Smooth muscle cell (in vitro differentiated cells): ENCODE measurements at regions not wholly inside any gene's neighbourhood (a gene's known extent, or its start where the extent isn't known, plus 50 kb on each side); places are given as distances from the start of the nearest gene placed in this dataset.

Experiments
- DNase-seq: peaks from one replicate; lab custom pipeline; 2025; ENCODE audit not compliant: unreplicated experiment; lab: John Stamatoyannopoulos, UW
- H2AFZ ChIP-seq: fragments of 200-600 bp; sonication (generic); 2 replicates; pipeline ENCODE4 v1.6.0; 2016; ENCODE audit warnings: antibody characterized with exemption, low read depth, mild to moderate bottlenecking
- H3F3A ChIP-seq: fragments of 200-600 bp; sonication (generic); 2 replicates; pipeline ENCODE4 v1.6.0; 2017; ENCODE audit warnings: antibody characterized with exemption, low read depth
- H3K27ac ChIP-seq: fragments of 200-600 bp; sonication (generic); 2 replicates; pipeline ENCODE4 v1.5.1; 2016; ENCODE audit warnings: low read depth, mild to moderate bottlenecking
- H3K27me3 ChIP-seq: fragments of 200-600 bp; sonication (generic); 2 replicates; pipeline ENCODE4 v1.6.1; 2016; ENCODE audit warnings: low read depth, mild to moderate bottlenecking
- H3K36me3 ChIP-seq: fragments of 200-600 bp; sonication (generic); 2 replicates; pipeline ENCODE4 v1.5.1; 2016; ENCODE audit warnings: low read depth
- H3K4me1 ChIP-seq: fragments of 200-600 bp; sonication (generic); 2 replicates; pipeline ENCODE4 v1.5.1; 2016; ENCODE audit warnings: low read depth
- H3K4me2 ChIP-seq: fragments of 200-600 bp; sonication (generic); 2 replicates; pipeline ENCODE4 v1.6.0; 2016; ENCODE audit warnings: mild to moderate bottlenecking
- H3K4me3 ChIP-seq: fragments of 200-600 bp; sonication (generic); 2 replicates; pipeline ENCODE4 v1.5.1; 2016; ENCODE audit warnings: mild to moderate bottlenecking
- H3K79me2 ChIP-seq: fragments of 200-600 bp; sonication (generic); 2 replicates; pipeline ENCODE4 v1.6.0; 2016; ENCODE audit warnings: low read depth, mild to moderate bottlenecking
- H3K9ac ChIP-seq: fragments of 200-600 bp; sonication (generic); 2 replicates; pipeline ENCODE4 v1.6.0; 2016; ENCODE audit warnings: low read depth
- H3K9me3 ChIP-seq: fragments of 200-600 bp; sonication (generic); replicated peaks from 2 replicates; pipeline ENCODE4 v1.5.1; 2016; ENCODE audit warnings: low read depth
- H4K20me1 ChIP-seq: fragments of 200-600 bp; sonication (generic); 2 replicates; pipeline ENCODE4 v1.6.0; 2016; ENCODE audit warnings: low read depth
- WGBS: methylation state at CpG from one replicate; pipeline ENCODE4 v1.1.7; 2016; ENCODE audit warnings: low lambda C conversion rate; 5-methylcytosine and 5-hydroxymethylcytosine counted together
- TF ChIP-seq, protein P1 (sequence below): fragments of 200-600 bp; sonication (generic); IDR thresholded peaks from 2 replicates; pipeline ENCODE4 v1.5.1; 2017; ENCODE audit warnings: borderline replicate concordance, mild to moderate bottlenecking, antibody characterized with exemption; ENCODE audit not compliant: insufficient read depth, poor library complexity, severe bottlenecking

DNA sequence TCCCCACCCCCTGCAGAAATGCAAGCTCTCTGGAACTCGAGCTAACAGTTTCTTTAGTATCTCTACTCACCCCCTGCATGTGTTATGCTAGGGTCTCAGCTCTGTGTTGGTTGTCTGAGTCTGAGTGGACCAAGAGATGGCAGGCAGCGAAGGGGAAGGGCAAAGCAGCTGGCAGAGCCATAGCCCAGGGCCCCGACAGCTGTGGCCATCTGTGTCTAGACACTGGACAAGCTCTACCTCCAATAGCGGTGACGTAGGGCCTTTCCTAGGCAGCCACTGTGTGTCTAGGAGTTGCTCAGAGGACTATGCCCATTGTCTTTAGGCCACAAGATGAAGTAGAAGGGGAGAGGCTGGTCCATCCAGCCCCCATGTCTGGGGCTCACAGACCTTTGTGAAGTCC is 79.2 kb downstream of the EFNB1 start:
- Histone ChIP-seq H3K4me2 (no peak overlapping the region), H4K20me1 (no peaks in the 10 kb centered on the region), H3K27ac (no peak overlapping the region), H3K27me3 (no peaks in the 10 kb centered on the region), H3K4me1 (peaks cover 9% of the 10 kb centered on the region), H3K36me3 (no peaks in the 10 kb centered on the region), H3K79me2 (no peaks in the 10 kb centered on the region), H3F3A (no peaks in the 10 kb centered on the region), H3K9me3 (no peaks in the 10 kb centered on the region), H2AFZ (no peak overlapping the region), H3K4me3 (no peak overlapping the region), H3K9ac (no peak overlapping the region)
- 65% methylated on average over 5 of the region's 5 CpGs for WGBS
- TF ChIP-seq, protein P1, sequence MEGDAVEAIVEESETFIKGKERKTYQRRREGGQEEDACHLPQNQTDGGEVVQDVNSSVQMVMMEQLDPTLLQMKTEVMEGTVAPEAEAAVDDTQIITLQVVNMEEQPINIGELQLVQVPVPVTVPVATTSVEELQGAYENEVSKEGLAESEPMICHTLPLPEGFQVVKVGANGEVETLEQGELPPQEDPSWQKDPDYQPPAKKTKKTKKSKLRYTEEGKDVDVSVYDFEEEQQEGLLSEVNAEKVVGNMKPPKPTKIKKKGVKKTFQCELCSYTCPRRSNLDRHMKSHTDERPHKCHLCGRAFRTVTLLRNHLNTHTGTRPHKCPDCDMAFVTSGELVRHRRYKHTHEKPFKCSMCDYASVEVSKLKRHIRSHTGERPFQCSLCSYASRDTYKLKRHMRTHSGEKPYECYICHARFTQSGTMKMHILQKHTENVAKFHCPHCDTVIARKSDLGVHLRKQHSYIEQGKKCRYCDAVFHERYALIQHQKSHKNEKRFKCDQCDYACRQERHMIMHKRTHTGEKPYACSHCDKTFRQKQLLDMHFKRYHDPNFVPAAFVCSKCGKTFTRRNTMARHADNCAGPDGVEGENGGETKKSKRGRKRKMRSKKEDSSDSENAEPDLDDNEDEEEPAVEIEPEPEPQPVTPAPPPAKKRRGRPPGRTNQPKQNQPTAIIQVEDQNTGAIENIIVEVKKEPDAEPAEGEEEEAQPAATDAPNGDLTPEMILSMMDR, result no peak
- DNase-seq, result no peak

DNA sequence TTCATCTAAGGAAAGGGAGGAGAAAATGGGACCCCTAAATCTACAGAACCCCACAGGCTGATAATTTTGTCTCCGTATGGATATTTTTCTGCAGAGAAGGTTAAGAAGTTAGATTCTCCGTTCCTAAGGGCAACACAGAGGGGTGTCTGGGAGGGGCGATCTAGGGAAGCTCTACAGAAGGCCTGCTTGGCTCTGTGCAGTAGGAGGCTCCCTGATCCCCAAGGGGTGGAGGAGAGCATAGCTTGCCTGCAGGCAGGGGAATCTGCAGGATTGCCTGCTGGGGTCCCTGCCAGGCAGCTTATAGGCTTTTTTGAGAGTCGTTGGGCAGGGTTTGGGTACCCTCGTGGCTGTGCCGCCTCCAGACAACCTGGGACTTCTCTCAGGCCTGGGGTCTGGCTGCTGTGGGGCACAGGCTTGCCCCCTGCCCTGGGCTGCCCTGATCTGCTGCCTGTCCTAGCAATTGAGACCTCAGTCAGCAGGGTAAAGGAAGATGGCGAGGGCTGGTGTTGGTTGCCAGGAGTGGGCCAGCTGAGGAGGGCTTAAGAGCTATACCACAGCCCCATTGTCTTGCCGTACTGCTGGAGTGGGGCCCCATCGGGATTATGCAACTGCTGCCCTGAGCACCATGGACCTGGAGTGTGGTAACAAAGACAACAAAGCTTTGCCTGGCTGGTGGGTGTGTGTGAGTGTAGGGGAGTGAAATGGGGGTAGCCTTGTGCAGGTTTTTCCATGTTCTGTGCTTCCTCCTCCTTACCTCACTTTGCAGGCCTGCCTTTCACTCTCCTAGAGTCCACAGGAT is 74.1 kb downstream of the EFNB1 start:
- Histone ChIP-seq H2AFZ (no peak overlapping the region), H3K9me3 (no peaks in the 10 kb centered on the region), H4K20me1 (no peaks in the 10 kb centered on the region), H3K9ac (no peak overlapping the region), H3K36me3 (no peaks in the 10 kb centered on the region), H3K4me1 (no peaks in the 10 kb centered on the region), H3K4me2 (no peak overlapping the region), H3K4me3 (no peak overlapping the region), H3K79me2 (no peaks in the 10 kb centered on the region), H3K27ac (no peak overlapping the region), H3K27me3 (no peaks in the 10 kb centered on the region), H3F3A (no peaks in the 10 kb centered on the region)
- DNase-seq, result no peak
- WGBS, result 70% methylated on average over 9 of the region's 9 CpGs
- TF ChIP-seq, protein P1, result no peak

DNA sequence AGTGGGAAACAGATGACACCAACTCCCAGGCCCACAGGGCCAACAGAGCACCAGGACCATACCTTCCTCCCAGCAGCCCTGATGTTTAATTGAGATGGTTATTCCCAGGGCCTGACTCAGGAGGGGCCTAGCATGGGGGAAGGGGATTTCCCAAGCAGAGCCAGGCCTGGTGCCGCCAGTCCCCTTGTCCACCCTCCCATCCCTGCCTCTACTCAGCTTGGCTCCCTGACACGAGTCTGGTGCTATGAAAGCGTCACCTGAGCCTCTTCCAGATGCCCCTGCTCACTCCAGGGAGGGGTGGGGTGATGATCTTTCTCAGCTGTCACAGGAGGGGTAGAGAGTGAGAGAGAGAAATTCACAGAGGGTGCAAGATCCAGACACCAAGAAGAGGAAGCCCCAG is 72.7 kb downstream of the EFNB1 start:
- no peak overlapping the region for H3K4me2 ChIP-seq
- no peaks in the 10 kb centered on the region for H3K9me3 ChIP-seq
- H3K27me3 ChIP-seq, result no peaks in the 10 kb centered on the region
- H3K4me3 ChIP-seq, result no peak overlapping the region
- WGBS, result 25% methylated on average over 3 of the region's 3 CpGs
- no peaks in the 10 kb centered on the region for H4K20me1 ChIP-seq
- H3K79me2 ChIP-seq, result no peaks in the 10 kb centered on the region
- H3K4me1 ChIP-seq, result no peaks in the 10 kb centered on the region
- H3F3A ChIP-seq, result no peaks in the 10 kb centered on the region
- TF ChIP-seq, protein P1, result no peak
- DNase-seq, result no peak
- no peaks in the 10 kb centered on the region for H3K36me3 ChIP-seq
- H3K27ac ChIP-seq, result no peak overlapping the region
- H3K9ac ChIP-seq, result no peak overlapping the region
- H2AFZ ChIP-seq, result no peak overlapping the region

DNA sequence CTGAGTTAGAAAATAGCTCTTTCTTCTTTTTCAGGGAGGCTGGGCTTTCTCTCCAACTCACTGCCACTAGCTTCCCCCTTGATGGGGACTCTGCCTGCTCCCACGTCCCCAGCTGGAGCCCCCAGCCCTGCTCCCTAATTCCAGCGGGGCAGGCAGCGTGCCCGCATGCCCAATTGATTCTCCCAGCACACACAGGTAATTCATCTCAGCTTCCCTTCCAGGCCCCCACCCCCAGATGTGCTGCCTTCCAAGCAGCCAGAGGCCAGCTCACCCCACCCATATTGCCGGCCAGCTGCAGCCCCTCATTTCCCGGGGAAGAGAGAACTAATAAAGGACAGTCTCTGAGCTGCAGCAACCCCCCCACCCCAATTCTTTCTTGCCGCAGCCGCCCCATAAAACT is 69.8 kb downstream of the EFNB1 start:
- H3K4me3 ChIP-seq, result no peak overlapping the region
- H3K27me3 ChIP-seq, result no peaks in the 10 kb centered on the region
- H3K79me2 ChIP-seq, result no peaks in the 10 kb centered on the region
- no peaks in the 10 kb centered on the region for H3K36me3 ChIP-seq
- H3K9ac ChIP-seq, result no peak overlapping the region
- H3K27ac ChIP-seq, result no peak overlapping the region
- no peaks in the 10 kb centered on the region for H4K20me1 ChIP-seq
- H2AFZ ChIP-seq, result no peak overlapping the region
- no peaks in the 10 kb centered on the region for H3F3A ChIP-seq
- 86% methylated on average over 8 of the region's 8 CpGs for WGBS
- no peaks in the 10 kb centered on the region for H3K9me3 ChIP-seq
- no peak overlapping the region for H3K4me2 ChIP-seq
- H3K4me1 ChIP-seq, result peaks cover 9% of the 10 kb centered on the region
- no peak for DNase-seq
- TF ChIP-seq, protein P1, result no peak
